ENCODE measurements at regions not wholly inside any gene's neighbourhood (a gene's known extent, or its start where the extent isn't known, plus 50 kb on each side); places are given as distances from the start of the nearest gene placed in this dataset.
"Not testable (repeated sequence)": the region's sequence is repeated elsewhere in the genome, so short reads cannot be mapped to it uniquely, and the experiment has no call there.

DNA sequence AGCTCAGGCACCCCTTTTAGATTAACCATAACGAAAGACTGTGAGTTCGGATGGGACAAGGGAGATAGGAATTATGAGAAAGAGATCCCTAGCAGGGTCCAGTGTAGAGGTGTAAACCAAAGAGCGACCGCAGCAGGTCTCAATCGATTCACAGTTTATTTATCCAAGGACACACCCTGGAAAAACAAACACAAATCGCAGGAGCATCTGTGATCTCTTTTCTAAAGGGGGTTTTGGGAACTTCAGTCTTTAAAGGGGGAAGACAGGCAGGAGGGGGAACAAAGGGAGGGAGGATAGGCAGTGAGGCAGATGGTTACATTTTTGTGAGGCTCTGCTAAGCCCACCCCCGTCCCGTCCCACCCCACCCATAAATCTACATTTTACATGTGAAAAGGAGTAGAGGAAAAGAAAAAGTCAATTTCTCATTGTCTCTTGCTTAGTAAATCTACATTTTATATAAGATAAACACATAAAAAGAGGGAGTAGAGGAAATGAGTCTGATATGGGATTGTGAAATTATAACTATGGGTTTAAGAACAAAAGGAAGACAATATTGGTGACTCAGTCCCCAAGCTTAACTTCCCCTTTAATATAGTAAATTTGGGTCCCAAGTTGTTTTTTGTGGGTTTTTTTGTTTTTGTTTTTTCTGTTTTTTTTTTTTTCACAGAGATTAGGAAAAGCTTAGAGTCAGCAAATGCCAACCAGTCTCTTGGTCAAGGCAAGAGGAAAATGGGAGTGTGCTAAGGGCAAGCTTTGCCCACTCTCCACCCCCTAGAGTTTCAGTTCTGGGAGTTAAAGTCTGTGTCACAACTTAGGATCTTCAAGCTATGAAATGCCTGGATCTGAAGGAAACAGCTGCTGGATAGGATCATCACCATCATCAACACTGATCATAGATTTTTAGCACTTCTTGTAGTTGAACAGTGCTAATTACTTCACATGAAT is 160.9 kb upstream of the CDH5 start:
- FAIRE-seq: no peak

DNA sequence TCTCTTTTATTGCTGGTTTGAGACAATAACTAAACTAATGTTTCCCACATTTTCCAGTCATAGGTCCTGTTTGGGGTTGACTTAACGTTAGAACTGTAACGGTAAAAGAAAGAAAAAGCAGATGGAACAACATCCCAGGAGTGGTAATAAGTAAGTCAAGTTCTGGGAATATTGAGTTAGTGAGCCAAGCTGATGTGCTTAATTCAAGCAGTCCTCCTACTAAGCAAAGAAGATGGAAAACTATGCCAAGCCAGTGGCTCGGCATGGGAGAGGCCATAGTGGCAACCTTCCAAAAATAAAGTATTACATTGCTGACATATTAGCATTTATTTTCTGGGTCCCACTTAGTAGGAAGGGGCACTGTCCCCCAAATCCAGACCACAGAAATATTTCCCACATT is 161.7 kb upstream of the CDH5 start:
- no peak for FAIRE-seq

DNA sequence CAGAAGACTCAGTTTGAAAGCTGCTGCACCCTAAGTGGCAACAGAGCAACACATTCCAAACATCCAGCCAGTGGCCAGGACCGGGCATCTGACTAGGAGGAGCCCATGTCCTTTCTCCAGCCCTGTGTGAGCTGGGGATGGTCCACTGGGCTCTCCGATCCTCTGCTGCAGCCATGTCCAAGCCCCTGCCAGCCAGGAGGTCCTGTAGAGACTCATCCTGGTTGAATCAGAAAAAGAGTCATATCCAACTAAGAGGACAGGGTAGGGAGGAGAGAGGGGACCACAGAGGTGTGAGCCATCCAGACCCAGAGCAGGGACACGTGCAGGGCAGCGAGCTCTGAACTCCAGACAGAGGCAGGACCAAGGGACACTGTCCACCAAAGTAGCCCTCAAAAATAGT is 163.0 kb upstream of the CDH5 start:
- no peak for FAIRE-seq

DNA sequence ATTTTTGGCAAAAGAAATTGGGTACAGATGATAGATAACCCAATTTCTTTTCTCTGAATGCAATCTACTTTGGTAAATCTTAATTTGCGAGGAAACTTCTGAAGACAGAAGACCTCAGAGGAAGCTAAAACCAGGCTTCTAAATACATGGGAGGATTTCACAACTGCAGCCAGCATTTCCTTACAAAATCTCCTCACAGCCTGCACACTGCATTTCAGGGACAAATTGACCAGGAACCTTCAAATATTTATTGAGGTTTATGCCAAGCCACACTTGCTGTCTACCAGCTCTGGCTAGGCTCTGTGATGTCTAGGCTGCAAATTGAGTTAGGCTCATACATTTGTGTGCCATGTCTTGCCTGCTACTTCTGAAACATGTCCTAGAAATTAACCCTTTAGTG is 167.3 kb upstream of the CDH5 start:
- no peak for FAIRE-seq

DNA sequence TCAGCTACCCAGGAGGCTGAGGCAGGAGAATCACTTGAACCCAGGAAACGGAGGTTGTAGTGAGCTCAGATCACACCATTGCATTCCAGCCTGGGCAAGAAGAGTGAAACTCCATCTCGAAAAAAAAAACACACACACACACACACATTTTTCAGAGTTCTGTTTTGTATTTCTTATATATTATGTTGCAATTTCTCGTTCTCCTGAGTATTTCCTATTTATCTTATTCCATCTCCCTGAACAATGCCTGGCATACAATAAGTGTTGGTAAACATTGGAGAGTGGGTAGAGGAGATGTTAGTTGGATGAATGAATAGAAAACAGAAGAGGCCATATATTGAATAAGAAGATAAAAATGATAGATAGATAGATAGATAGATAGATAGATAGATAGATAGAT is 167.8 kb upstream of the CDH5 start:
- no peak for FAIRE-seq

DNA sequence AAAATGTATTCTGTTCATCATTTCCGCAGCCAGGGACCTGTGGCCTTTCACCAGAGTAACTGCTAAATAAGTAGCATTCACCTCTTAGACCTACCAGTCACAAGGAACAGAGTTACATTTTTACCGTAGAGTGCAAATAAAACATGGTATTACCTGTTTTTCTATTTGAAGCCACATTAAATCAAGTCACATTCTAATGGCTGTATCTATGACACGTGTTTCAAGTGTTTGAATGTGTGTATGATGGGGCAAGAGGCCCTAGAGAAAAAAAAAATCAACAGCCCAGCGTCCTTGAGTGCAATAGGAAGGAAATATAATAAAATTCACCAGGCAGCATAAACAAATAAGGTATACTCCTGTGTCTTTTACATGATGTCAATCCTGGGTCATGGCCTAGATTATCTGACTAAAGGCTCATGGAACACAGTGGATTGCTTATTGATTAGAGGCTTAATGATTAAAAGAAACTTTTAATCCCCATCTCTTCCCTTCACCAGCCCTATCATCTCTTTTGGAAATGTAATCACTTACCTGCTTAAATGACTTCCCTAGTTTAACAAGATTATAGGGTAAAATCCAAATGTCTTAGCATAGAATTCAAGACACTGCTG is 168.7 kb upstream of the CDH5 start:
- no peak for FAIRE-seq

DNA sequence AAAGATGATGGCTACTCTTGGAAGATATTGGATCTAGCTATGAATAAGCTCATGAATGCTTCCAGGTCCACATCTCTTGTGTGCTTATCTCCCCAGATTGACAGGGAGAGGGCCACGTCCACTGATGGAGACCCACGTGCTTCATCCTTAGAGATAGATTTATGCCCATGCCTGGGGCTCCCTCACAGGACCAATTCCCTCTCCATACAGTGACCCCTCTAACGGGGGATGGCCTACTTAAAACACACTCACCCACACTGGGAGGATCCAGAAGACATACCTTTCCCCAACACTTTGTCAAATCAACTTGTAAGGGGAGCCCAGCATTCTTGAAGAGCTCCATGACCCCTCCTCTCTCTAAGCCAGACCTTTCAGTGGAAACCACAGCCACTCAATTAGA is 169.7 kb upstream of the CDH5 start:
- no peak for FAIRE-seq

DNA sequence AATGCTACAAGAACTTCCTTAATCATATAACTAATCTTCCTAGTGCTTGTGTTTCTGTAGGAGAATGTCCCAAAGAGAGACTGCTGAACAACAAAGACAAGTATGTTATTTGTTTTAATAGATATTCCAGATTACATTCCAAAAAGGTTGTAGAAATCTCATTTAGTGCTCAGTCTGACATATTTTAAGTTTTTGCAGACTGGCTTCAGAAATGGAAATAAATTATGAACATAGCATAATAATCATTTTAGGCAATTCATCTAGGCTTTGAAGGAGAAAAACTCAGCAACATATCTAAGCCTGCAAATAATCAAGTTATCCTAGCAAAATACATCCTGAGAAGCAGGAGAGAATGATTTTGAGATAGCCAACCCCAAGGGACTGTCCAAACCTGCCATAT is 171.6 kb upstream of the CDH5 start:
- FAIRE-seq: no peak

DNA sequence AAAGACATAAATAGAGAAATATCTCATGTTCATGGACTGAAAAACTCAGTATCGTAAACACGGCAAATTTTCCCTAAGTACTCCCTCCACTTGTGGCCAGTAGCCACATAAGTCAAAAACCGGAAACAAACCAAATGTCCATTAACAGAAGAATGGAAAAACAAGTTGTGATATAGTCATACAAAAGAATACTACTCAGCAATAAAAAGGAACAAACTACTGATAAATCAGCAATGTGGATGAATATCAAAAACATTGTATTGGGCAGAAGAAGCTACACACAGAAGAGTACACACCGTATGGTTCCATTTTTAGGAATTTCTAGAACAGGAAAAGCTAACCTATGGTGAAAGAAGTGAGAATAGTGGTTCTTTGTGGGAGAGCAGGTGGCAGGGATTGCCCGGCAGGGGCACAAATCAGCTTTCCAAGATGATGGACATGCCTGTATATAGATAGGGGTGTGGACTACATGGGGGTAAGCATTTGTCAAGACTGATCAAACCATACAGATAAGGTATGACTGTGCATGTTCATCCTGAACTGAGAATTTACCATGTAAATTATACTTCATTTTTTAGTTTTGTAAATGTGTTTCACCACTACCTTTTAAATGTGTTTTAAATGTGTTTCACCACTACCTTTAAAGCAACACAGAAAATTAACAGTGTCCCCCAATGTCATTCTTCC is 172.8 kb upstream of the CDH5 start:
- FAIRE-seq: no peak

DNA sequence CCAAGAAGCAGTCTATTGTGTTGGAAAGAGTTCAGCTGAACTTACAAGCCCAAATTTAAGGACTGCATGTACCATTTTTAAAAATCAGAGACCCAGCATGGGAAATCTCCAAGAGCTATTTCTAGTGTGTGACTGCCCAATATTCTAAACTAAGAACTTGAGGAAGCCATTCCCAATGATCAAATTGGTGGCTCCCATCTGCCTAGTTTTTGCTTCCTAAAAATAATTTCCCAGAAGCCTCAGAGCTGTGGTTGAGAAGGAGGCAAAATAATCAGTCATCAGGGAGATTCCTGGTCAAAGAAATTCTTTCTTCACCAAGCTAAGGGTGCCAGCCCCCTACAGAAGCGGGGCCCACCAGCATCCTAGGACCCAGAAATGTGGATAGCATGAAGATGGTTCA is 176.1 kb upstream of the CDH5 start:
- FAIRE-seq: no peak

DNA sequence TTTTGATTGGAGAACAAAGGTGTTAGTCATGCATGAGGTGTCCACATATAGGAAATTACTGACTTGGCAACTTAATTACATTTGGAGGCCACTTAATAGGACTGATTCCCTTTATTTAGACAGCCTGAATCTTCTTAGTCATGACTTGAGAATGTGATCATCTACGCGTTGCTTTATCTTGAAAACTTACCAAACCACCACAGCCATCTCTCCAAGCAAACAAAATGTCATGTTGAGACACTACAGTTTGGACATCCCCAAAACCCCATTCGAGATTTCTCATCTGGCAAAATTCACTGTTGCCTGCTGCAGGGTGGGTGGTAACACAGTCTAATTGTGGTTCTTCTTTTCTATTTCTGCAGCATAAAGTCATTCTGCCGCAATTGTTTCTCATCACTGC is 176.5 kb upstream of the CDH5 start:
- FAIRE-seq: no peak

DNA sequence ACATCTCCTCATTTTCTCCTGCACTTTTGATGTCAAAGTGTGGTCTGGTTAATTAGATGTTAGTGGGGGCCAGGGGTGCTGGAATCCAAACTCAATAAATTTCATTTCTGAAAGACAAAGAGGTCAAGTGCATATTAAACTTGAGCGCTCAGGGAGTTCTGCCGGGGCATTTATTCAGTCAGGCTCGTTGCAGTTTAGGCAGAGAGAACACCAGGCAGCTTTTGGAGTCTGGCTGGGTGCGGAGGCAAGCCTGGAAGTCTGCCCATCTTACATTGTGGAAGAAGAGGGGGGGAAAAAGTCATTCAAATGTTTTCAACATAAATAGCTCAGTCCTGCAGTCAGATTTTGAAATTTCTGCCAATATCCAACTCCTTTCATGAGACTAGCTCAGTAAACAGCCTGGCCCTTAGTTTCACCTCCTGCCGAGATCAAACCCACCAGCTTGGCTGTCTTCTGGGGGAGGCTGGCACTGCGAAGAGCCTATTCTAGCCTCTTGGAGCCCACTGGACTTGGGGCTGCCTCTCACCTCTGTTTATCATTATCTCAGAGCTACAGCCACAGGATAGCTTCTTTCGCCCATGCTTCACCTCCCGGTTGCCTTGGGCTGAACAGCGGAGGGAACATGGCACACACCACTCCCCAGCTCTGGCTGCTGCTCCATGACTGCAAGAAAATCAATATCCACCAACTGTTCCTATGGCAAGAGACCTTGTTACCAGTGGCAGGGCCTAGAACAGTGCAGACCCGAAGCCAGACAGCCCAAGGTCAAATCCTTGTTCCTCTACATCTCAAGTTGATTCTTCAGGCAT is 177.4 kb upstream of the CDH5 start:
- no peak for FAIRE-seq

DNA sequence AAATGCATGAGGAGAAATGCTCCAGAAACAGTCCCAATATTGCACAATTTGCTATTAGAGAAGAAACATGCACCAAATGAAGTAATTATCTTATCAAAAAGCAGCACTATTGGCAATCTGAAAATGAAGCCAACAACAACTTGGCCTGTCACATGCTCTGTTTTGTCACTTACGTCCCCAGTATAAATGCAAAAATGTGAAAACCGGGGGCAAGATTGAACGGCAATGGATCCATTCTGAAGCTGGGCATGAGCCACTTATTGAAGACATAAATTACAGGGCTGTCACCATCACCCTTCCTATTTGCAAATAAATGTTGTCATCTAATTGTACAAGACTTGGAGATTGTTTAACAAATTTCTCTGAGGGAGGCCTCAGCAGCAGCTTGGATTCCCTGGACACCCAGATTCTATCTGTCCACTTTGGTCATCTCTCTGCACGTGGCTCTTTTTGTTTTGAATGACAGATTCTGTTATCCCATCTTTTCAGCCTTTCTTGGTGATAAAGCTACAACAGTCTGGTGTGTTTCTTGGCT is 180.2 kb upstream of the CDH5 start:
- FAIRE-seq: no peak

DNA sequence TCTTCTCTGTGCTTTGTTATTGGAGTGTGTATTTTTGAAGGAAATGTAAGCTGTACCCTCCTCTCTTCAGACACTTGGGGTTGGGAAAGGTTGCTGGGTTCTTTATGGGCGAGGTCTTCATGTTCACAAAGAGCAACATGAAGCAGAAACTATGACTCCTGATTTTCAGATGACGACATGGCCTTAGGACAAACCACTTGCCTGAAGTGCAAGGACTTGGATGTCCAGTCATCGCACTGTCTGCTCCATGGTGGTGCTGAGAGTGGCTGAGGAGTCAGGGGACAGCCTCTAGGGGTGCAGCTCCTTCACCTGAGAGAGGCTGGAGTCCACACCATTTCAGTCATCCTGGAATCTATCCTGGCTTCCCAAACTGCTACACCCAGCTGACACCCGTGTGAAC is 183.9 kb upstream of the CDH5 start:
- no peak for FAIRE-seq

DNA sequence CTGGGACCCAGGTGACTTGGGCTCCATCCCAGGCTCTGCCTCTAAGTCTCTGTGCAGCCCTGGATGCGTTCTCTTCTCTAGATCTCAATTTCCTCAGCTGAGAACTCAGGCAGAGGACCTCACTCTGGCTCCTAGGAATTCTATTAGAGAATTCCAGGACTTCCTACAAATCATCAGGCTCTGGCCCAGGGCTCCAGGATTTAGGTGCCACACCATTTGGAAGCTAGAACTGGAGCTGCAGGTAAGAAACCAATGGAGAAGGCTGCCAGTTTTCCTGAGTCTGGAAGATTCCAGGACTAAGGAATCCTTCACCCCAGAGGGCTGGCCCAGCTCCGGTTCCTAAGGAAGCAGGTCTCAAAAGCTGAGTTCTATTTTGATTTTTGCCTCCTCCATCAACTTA is 189.8 kb upstream of the CDH5 start:
- FAIRE-seq: no peak

DNA sequence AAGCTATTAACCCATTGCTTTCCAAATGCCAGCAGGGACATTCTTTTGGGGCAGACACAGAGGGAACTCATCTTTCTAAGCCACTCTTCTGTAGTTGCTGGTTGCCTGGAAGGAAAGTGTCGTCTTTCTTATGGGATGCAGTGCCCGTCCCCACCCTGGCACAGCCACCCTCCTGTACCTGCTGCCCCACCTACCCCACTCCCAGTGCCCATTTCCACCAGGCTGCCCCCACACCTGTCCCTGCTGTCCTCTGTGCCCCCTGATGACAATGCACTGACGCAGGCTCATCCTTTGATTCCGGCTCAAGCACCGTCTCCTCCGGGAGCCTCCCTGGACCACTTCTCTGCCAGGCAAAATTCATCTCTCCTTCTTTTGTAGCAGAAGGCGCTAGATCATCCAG is 190.4 kb upstream of the CDH5 start:
- no peak for FAIRE-seq

DNA sequence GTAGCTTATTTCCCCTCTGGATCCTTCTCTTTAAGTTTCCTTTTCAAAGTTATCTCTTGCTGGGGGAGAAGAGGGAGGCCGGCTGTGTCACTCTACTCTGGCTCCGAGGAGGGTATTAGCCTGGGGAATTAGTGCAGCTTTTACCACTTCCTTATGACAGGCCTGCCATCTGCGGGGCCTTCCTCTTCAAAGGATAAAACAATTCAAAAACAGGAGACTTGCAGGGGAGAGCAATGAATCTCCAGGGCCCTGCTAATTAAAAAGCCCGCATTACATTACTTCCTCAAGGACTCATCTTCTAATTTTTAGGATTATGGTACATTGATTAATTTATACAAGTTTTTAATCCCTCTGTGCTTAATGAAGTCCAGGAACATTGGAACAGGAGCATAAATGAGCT is 190.9 kb upstream of the CDH5 start:
- no peak for FAIRE-seq

DNA sequence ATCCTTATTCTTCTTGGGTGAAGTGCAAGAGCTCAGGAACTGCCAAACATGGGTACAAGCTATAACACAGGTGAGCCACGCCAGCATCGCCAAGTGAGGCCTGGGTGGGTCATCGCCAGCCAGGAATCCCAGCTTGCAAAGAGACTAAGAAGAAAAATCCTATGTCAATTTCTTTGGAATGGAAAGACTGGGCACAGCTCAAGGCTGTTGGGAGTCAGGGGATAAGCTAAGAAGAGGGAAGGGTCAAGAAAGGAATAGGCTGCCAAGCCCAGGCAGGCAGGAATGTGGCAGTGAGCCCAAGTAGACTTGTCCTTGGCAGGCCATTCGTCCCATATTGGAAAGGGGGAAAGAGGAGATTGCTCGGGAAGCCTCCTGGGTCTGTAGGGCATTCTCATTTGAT is 191.4 kb upstream of the CDH5 start:
- FAIRE-seq: no peak

DNA sequence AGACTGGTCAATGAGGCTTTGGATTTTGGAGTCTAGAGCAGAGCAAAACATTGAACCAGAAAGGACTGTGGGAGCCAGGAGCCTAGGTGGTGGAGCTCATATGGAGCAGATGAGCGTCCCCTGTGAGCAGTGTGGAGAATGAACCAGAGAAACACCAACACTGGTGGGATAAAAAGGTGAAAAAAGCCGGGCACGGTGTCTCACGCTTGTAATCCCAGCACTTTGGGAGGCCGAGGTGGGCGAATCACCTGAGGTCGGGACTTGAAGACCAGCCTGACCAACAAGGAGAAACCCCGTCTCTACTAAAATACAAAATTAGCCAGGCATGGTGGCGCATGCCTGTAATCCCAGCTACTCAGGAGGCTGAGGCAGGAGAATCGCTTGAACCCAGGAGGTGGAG is 192.7 kb upstream of the CDH5 start:
- not testable (repeated sequence) for FAIRE-seq

DNA sequence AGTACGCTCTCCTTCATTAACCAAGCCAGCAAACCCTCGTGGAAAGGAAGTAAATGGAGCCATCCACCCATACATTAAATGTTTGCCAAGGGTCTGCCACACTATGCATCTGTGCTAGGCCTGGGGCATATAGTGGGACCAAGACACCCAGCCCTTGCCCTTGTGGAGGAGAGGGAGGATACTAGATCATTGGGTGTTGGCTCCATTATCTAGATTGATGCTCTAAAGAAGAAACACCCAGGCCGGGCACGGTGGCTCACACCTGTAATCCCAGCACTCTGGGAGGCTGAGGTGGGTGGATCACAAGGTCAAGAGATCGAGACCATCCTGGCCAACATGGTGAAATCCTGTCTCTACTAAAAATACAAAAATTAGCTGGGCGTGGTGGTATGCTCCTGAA is 193.3 kb upstream of the CDH5 start:
- not testable (repeated sequence) for FAIRE-seq

DNA sequence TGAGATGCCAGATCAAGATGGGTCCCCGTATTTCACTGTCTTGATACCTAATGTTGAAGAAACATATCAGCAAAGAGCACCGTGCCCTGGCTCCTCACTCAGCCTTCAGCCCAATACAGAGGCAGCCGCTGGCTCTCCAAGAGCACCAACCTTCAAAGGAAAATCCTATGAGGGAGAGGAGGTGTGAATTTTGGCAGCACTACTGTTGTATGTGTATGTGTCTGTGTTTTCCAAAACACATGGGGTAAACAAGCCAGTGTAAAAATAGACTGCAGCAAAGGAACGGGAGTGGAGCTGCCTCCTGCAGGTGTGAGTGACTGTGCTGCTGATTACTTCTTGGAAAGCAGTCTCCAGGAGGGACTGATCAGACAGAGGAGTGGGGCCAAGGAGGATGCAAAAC is 194.0 kb upstream of the CDH5 start:
- no peak for FAIRE-seq

DNA sequence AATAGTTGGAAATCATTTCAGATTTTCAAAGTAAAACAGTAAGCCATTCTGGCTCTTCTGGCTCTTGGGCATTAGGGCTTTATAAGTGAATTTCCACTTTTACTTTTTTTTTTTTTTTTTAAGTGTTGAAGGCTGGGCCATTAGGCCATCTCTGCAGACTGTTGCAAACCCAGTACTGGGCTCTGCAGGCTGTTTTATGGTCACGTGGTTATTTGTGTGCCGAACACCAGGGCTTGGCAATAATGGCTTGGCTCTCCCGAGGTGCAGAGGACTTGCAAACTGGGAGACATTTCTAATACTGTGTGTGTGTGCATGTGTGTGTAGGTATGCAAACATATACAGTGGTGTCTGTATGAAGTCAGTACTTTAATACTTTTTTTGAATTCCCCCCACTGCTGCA is 194.9 kb upstream of the CDH5 start:
- no peak for FAIRE-seq

DNA sequence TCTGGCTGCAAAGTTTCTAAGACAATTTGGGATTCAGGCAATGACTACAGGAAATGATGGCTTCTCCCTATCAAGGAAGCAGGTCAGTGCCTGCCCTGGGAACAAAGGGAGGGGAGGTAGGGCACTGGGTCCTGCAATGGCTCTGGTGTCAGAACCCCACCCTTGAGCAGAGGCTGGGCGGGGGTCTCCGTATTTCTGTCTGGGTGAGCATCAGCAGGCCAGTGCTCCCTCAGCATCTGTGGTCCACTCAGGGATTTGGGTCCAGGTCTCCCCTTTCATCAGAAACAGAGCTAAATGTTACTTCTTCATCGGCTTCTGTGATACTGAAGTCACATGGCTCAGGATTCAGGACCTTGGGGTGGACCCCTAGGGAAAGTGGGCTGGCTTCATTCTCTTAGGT is 195.5 kb upstream of the CDH5 start:
- FAIRE-seq: no peak

Measured in G401.6 (cell line).